ENCODE measurements at regions not wholly inside any gene's neighbourhood (a gene's known extent, or its start where the extent isn't known, plus 50 kb on each side); places are given as distances from the start of the nearest gene placed in this dataset.

GRCh38 chr20:22489626-22490286 is 94.6 kb downstream of the FOXA2 start:
- no peaks in the 10 kb centered on the region for H3K9me3 ChIP-seq (ENCODE audit: insufficient read depth, low read depth)
- TF ChIP-seq EZH2 (IDR thresholded peaks at IDR 0.05; ENCODE audit: low read depth) (no peak), CTCF (conservative IDR thresholded peaks at IDR 0.05) (no peak)
- no peaks in the 10 kb centered on the region for H4K20me1 ChIP-seq (ENCODE audit: insufficient read depth)
- H3K9me2 ChIP-seq (ENCODE audit: insufficient read depth) = no peaks in the 10 kb centered on the region; the same call in 1 of the 2 replicates
- no peak overlapping the region for H3K4me3 ChIP-seq
- intact Hi-C loops (cut with micrococcal nuclease; ENCODE audit: unreplicated experiment) = no loop called here
- no peak overlapping the region for H2AFZ ChIP-seq
- ChIA-PET CTCF (no interaction called here), POLR2A (ENCODE audit: unreplicated experiment) (no interaction called here)
- H3F3A ChIP-seq (ENCODE audit: insufficient read depth, low read depth) = no peaks in the 10 kb centered on the region
- no peaks in the 10 kb centered on the region for H3K27me3 ChIP-seq (ENCODE audit: insufficient read depth, low read depth)
- no peak for DNase-seq
- no peaks in the 10 kb centered on the region for H3K36me3 ChIP-seq (ENCODE audit: low read depth)
- H3K4me2 ChIP-seq = no peak overlapping the region
- H3K27ac ChIP-seq = no peak overlapping the region
- no TSS peak for BruUV-seq (replicated peaks)
- no peaks in the 10 kb centered on the region for H3K79me2 ChIP-seq (ENCODE audit: low read depth)
- H3K4me1 ChIP-seq (replicated peaks; ENCODE audit: insufficient read depth) = no peaks in the 10 kb centered on the region

GRCh38 chr20:22480336-22480735 is 104.0 kb downstream of the FOXA2 start:
- DNase-seq = no peak
- H3K9me3 ChIP-seq (ENCODE audit: insufficient read depth, low read depth) = no peaks in the 10 kb centered on the region
- H4K20me1 ChIP-seq (ENCODE audit: insufficient read depth) = no peaks in the 10 kb centered on the region
- no peak overlapping the region for H3K4me2 ChIP-seq
- no peaks in the 10 kb centered on the region for H3K79me2 ChIP-seq (ENCODE audit: low read depth)
- BruUV-seq (replicated peaks) = no TSS peak
- H3K27me3 ChIP-seq (ENCODE audit: insufficient read depth, low read depth) = no peaks in the 10 kb centered on the region
- H3K36me3 ChIP-seq (ENCODE audit: low read depth) = no peaks in the 10 kb centered on the region
- CTCF ChIA-PET = no interaction called here
- POLR2A ChIA-PET (ENCODE audit: unreplicated experiment) = no interaction called here
- no peak for TF ChIP-seq CTCF (conservative IDR thresholded peaks at IDR 0.05)
- TF ChIP-seq EZH2 (IDR thresholded peaks at IDR 0.05; ENCODE audit: low read depth) = no peak
- H3K27ac ChIP-seq = no peak overlapping the region
- H3K4me3 ChIP-seq = no peak overlapping the region
- intact Hi-C loops (cut with micrococcal nuclease; ENCODE audit: unreplicated experiment) = no loop called here
- no peaks in the 10 kb centered on the region for H3K4me1 ChIP-seq (replicated peaks; ENCODE audit: insufficient read depth)
- H3K9me2 ChIP-seq (ENCODE audit: insufficient read depth) = no peaks in the 10 kb centered on the region; the same call in 1 of the 2 replicates
- no peaks in the 10 kb centered on the region for H3F3A ChIP-seq (ENCODE audit: insufficient read depth, low read depth)
- H2AFZ ChIP-seq = peak overlapping the region; percentile 13; the same call in 1 of the 2 replicates

- Histone ChIP-seq H3K36me3 (ENCODE audit: low read depth) (no peaks in the 10 kb centered on the region), H2AFZ (no peak overlapping the region), H3K4me1 (replicated peaks; ENCODE audit: insufficient read depth) (peaks cover 11% of the 10 kb centered on the region; the same call in 1 of the 2 replicates), H4K20me1 (ENCODE audit: insufficient read depth) (no peaks in the 10 kb centered on the region), H3K4me2 (no peak overlapping the region), H3K27ac (no peak overlapping the region), H3K79me2 (ENCODE audit: low read depth) (no peaks in the 10 kb centered on the region), H3K9me2 (ENCODE audit: insufficient read depth) (no peaks in the 10 kb centered on the region), H3K4me3 (no peak overlapping the region), H3K27me3 (ENCODE audit: insufficient read depth, low read depth) (no peaks in the 10 kb centered on the region), H3F3A (ENCODE audit: insufficient read depth, low read depth) (peaks cover 8% of the 10 kb centered on the region; the same call in 1 of the 2 replicates), H3K9me3 (ENCODE audit: insufficient read depth, low read depth) (no peaks in the 10 kb centered on the region)
- no TSS peak for BruUV-seq (replicated peaks)
- DNase-seq = no peak
- TF ChIP-seq EZH2 (IDR thresholded peaks at IDR 0.05; ENCODE audit: low read depth) (no peak), CTCF (conservative IDR thresholded peaks at IDR 0.05) (no peak)
- intact Hi-C loops (cut with micrococcal nuclease; ENCODE audit: unreplicated experiment) = no loop called here
- POLR2A ChIA-PET (ENCODE audit: unreplicated experiment) = no interaction called here
- CTCF ChIA-PET = no interaction called here
These were observed 108.7 kb downstream of the FOXA2 start for GRCh38 chr20:22475662-22476061.
